ENCODE measurements at regions not wholly inside any gene's neighbourhood (a gene's known extent, or its start where the extent isn't known, plus 50 kb on each side); places are given as distances from the start of the nearest gene placed in this dataset.

- no peak overlapping the region for H3K27ac Mint-ChIP-seq (ENCODE audit: unreplicated experiment)
These were observed 101.9 kb downstream of the SIK1 start for GRCh38 chr21:43325036-43325435.

GRCh38 chr21:43324596-43324995 lies 102.3 kb downstream of the SIK1 start:
- Mint-ChIP-seq H3K36me3 (ENCODE audit: low read depth, unreplicated experiment) (no peaks in the 10 kb centered on the region), H3K27me3 (ENCODE audit: unreplicated experiment) (peaks cover 14% of the 10 kb centered on the region), H3K4me3 (ENCODE audit: unreplicated experiment) (no peak overlapping the region), H3K4me1 (ENCODE audit: unreplicated experiment) (no peaks in the 10 kb centered on the region), H3K9me3 (ENCODE audit: unreplicated experiment) (no peaks in the 10 kb centered on the region), H3K27ac (ENCODE audit: unreplicated experiment) (no peak overlapping the region)
- DNase-seq (ENCODE audit: low spot score): no peak
- no peak for TF ChIP-seq CTCF (IDR thresholded peaks at IDR 0.05; ENCODE audit: unreplicated experiment)

More at GRCh38 chr21:43325036-43325435, 101.9 kb downstream of the SIK1 start:
- Mint-ChIP-seq H3K4me3 (ENCODE audit: unreplicated experiment) (no peak overlapping the region), H3K36me3 (ENCODE audit: low read depth, unreplicated experiment) (no peaks in the 10 kb centered on the region), H3K9me3 (ENCODE audit: unreplicated experiment) (no peaks in the 10 kb centered on the region), H3K4me1 (ENCODE audit: unreplicated experiment) (no peaks in the 10 kb centered on the region), H3K27me3 (ENCODE audit: unreplicated experiment) (peaks cover 14% of the 10 kb centered on the region)
- no peak for DNase-seq (ENCODE audit: low spot score)
- no peak for TF ChIP-seq CTCF (IDR thresholded peaks at IDR 0.05; ENCODE audit: unreplicated experiment)

- Mint-ChIP-seq H3K36me3 (ENCODE audit: low read depth, unreplicated experiment) (no peaks in the 10 kb centered on the region), H3K27ac (ENCODE audit: unreplicated experiment) (no peak overlapping the region), H3K9me3 (ENCODE audit: unreplicated experiment) (no peaks in the 10 kb centered on the region), H3K4me3 (ENCODE audit: unreplicated experiment) (no peak overlapping the region), H3K4me1 (ENCODE audit: unreplicated experiment) (no peaks in the 10 kb centered on the region), H3K27me3 (ENCODE audit: unreplicated experiment) (peaks cover 8% of the 10 kb centered on the region)
- DNase-seq (ENCODE audit: low spot score): no peak
- no peak for TF ChIP-seq CTCF (IDR thresholded peaks at IDR 0.05; ENCODE audit: unreplicated experiment)
These were observed 103.5 kb downstream of the SIK1 start for GRCh38 chr21:43323244-43324005.

GRCh38 chr21:43322805-43323204 lies 104.1 kb downstream of the SIK1 start:
- no peak for TF ChIP-seq CTCF (IDR thresholded peaks at IDR 0.05; ENCODE audit: unreplicated experiment)
- H3K36me3 Mint-ChIP-seq (ENCODE audit: low read depth, unreplicated experiment): peaks cover under 1% of the 10 kb centered on the region
- no peaks in the 10 kb centered on the region for H3K4me1 Mint-ChIP-seq (ENCODE audit: unreplicated experiment)
- no peak overlapping the region for H3K27ac Mint-ChIP-seq (ENCODE audit: unreplicated experiment)
- peaks cover 4% of the 10 kb centered on the region for H3K27me3 Mint-ChIP-seq (ENCODE audit: unreplicated experiment)
- DNase-seq (ENCODE audit: low spot score): no peak
- no peaks in the 10 kb centered on the region for H3K9me3 Mint-ChIP-seq (ENCODE audit: unreplicated experiment)
- H3K4me3 Mint-ChIP-seq (ENCODE audit: unreplicated experiment): no peak overlapping the region

GRCh38 chr21:43322311-43322710 lies 104.6 kb downstream of the SIK1 start:
- Mint-ChIP-seq H3K27ac (ENCODE audit: unreplicated experiment) (no peak overlapping the region), H3K9me3 (ENCODE audit: unreplicated experiment) (no peaks in the 10 kb centered on the region), H3K27me3 (ENCODE audit: unreplicated experiment) (peaks cover 4% of the 10 kb centered on the region), H3K36me3 (ENCODE audit: low read depth, unreplicated experiment) (peaks cover 6% of the 10 kb centered on the region), H3K4me3 (ENCODE audit: unreplicated experiment) (no peak overlapping the region), H3K4me1 (ENCODE audit: unreplicated experiment) (no peaks in the 10 kb centered on the region)
- no peak for TF ChIP-seq CTCF (IDR thresholded peaks at IDR 0.05; ENCODE audit: unreplicated experiment)
- DNase-seq (ENCODE audit: low spot score): no peak
